WTC11 (cell line): ENCODE measurements at regions not wholly inside any gene's neighbourhood (a gene's known extent, or its start where the extent isn't known, plus 50 kb on each side); places are given as distances from the start of the nearest gene placed in this dataset.

Source experiments
- ATAC-seq: fragments of 200-7000 bp; cut with Tn5 transposase; 2 replicates; pipeline ENCODE4 v1.10.0; 2021; ENCODE audit warnings: mild to moderate bottlenecking, moderate library complexity
- CTCF ChIA-PET: fragments of 300-600 bp; sonication (Branson Sonifier 250); formaldehyde crosslinking; loops from one replicate; lab custom pipeline; 2021; ENCODE audit warnings: antibody characterized with exemption; lab: Charles Lee
- POLR2A ChIA-PET: fragments of 350-600 bp; sonication (Branson Sonifier 250); formaldehyde crosslinking; loops from one replicate; lab custom pipeline; 2021; ENCODE audit warnings: antibody characterized with exemption; lab: Charles Lee
- DNase-seq: peaks from one replicate; pipeline ENCODE4 v3.0.0; 2021; ENCODE audit warnings: low spot score
- H3K27ac Mint-ChIP-seq: 2 replicates; pipeline ENCODE4 v1.8.0; 2021; ENCODE audit warnings: mixed read lengths
- H3K27me3 Mint-ChIP-seq: 2 replicates; pipeline ENCODE4 v1.8.0; 2021; ENCODE audit warnings: low read depth, mild to moderate bottlenecking, moderate library complexity, mixed read lengths
- H3K36me3 Mint-ChIP-seq: 2 replicates; pipeline ENCODE4 v1.8.0; 2021; ENCODE audit warnings: mixed read lengths
- H3K4me1 Mint-ChIP-seq: 2 replicates; pipeline ENCODE4 v1.8.0; 2022; ENCODE audit warnings: mixed read lengths
- H3K4me3 Mint-ChIP-seq: 2 replicates; pipeline ENCODE4 v1.8.0; 2021; ENCODE audit warnings: mild to moderate bottlenecking, moderate library complexity, mixed read lengths
- H3K9me3 Mint-ChIP-seq: 2 replicates; pipeline ENCODE4 v1.8.0; 2021; ENCODE audit warnings: mixed read lengths
- AFF4 ChIP-seq: sonication (generic); formaldehyde crosslinking; IDR thresholded peaks from 2 replicates; pipeline ENCODE4 v1.8.1; 2023; ENCODE audit warnings: mild to moderate bottlenecking, missing genetic modification reagents, borderline replicate concordance
- CTCF ChIP-seq: fragments of 200-600 bp; IDR thresholded peaks from 2 replicates; pipeline ENCODE4 v1.8.0; 2022; ENCODE audit warnings: antibody characterized with exemption
- FOXP4 ChIP-seq: sonication (generic); formaldehyde crosslinking; IDR thresholded peaks from 2 replicates; pipeline ENCODE4 v1.8.0; 2022; ENCODE audit warnings: mild to moderate bottlenecking, missing genetic modification reagents
- HMGA2 ChIP-seq: fragments of 250-450 bp; sonication (Bioruptor Pico); IDR thresholded peaks from 2 replicates; pipeline ENCODE4 v1.4.0; 2021; ENCODE audit warnings: mild to moderate bottlenecking, moderate library complexity
- JAZF1 ChIP-seq: fragments of 250-450 bp; sonication (Bioruptor Pico); IDR thresholded peaks from 2 replicates; pipeline ENCODE4 v1.9.0; 2021; ENCODE audit warnings: moderate library complexity, mild to moderate bottlenecking, inconsistent platforms
- JUN ChIP-seq: sonication (generic); formaldehyde crosslinking; IDR thresholded peaks from 2 replicates; pipeline ENCODE4 v1.8.0; 2023; ENCODE audit warnings: mild to moderate bottlenecking, missing genetic modification reagents
- NR2C2 ChIP-seq: sonication (generic); formaldehyde crosslinking; IDR thresholded peaks from 2 replicates; pipeline ENCODE4 v1.8.0; 2022; ENCODE audit warnings: mild to moderate bottlenecking, missing genetic modification reagents
- PRDM15 ChIP-seq: sonication (generic); formaldehyde crosslinking; IDR thresholded peaks from 2 replicates; pipeline ENCODE4 v1.8.0; 2022; ENCODE audit warnings: missing genetic modification reagents
- RELA ChIP-seq: sonication (generic); formaldehyde crosslinking; IDR thresholded peaks from 2 replicates; pipeline ENCODE4 v1.8.1; 2022; ENCODE audit warnings: missing genetic modification reagents, mild to moderate bottlenecking, borderline replicate concordance
- SMAD4 ChIP-seq: sonication (generic); formaldehyde crosslinking; IDR thresholded peaks from 2 replicates; pipeline ENCODE4 v1.8.0; 2022; ENCODE audit warnings: mild to moderate bottlenecking, missing genetic modification reagents
- TCF7 ChIP-seq: sonication (generic); formaldehyde crosslinking; IDR thresholded peaks from 2 replicates; pipeline ENCODE4 v1.8.0; 2022; ENCODE audit warnings: mild to moderate bottlenecking, low read depth, missing genetic modification reagents, moderate library complexity
- TP53 ChIP-seq: sonication (generic); formaldehyde crosslinking; IDR thresholded peaks from 2 replicates; pipeline ENCODE4 v1.8.1; 2023; ENCODE audit warnings: mild to moderate bottlenecking, missing genetic modification reagents
- ZMAT4 ChIP-seq: fragments of 250-450 bp; sonication (Bioruptor Pico); IDR thresholded peaks from 2 replicates; pipeline ENCODE4 v1.9.0; 2021; ENCODE audit warnings: mild to moderate bottlenecking
- ZNF425 ChIP-seq: fragments of 250-450 bp; sonication (Bioruptor Pico); conservative IDR thresholded peaks from 2 replicates; pipeline ENCODE4 v1.9.0; 2021; ENCODE audit warnings: mild to moderate bottlenecking
- TF ChIP-seq, protein P1 (sequence below): sonication (generic); formaldehyde crosslinking; IDR thresholded peaks from 2 replicates; pipeline ENCODE4 v1.8.1; 2022; ENCODE audit warnings: mild to moderate bottlenecking, missing genetic modification reagents, moderate library complexity, borderline replicate concordance
- TF ChIP-seq, protein P2 (sequence below): fragments of 250-450 bp; sonication (Bioruptor Pico); IDR thresholded peaks from 2 replicates; pipeline ENCODE4 v1.9.0; 2021; ENCODE audit warnings: moderate library complexity, mild to moderate bottlenecking, inconsistent platforms, borderline replicate concordance

DNA sequence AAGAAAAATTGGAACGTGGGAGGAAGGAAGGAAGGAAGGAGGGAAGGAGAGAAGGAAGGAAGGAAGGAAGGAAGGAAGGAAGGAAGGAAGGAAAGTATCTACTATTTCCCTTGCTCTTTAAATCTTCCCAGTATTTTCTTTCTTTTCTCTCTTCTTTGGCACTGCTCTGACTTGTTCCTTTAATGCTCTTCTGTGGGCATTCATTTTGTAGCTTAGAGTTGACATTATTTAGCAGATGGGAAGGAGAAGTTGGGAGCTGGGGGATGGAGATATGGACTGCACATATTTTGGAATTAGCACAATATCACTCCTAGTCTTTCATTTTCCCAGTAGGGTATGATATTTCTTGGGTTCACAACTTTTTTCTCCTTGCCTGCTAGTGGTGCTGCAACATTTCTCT lies 152.2 kb downstream of the TFAP2B start:
- H3K4me3 Mint-ChIP-seq, result no peak overlapping the region
- no peaks in the 10 kb centered on the region for H3K4me1 Mint-ChIP-seq
- no peaks in the 10 kb centered on the region for H3K9me3 Mint-ChIP-seq
- TF ChIP-seq TP53 (CRISPR knock-in tag) (no peak), JUN (no peak), ZNF425 (CRISPR knock-in tag) (no peak), SMAD4 (no peak)
- TF ChIP-seq, protein P1, sequence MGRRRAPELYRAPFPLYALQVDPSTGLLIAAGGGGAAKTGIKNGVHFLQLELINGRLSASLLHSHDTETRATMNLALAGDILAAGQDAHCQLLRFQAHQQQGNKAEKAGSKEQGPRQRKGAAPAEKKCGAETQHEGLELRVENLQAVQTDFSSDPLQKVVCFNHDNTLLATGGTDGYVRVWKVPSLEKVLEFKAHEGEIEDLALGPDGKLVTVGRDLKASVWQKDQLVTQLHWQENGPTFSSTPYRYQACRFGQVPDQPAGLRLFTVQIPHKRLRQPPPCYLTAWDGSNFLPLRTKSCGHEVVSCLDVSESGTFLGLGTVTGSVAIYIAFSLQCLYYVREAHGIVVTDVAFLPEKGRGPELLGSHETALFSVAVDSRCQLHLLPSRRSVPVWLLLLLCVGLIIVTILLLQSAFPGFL, result no peak
- TF ChIP-seq, all 79 proteins: peak for 0
- Mint-ChIP-seq H3K27ac (no peak overlapping the region), H3K27me3 (no peaks in the 10 kb centered on the region; the same call in 1 of the 2 replicates), H3K36me3 (no peaks in the 10 kb centered on the region)
- DNase-seq (no peak), ATAC-seq (no peak)
- ChIA-PET CTCF (no interaction called here), POLR2A (no interaction called here)

DNA sequence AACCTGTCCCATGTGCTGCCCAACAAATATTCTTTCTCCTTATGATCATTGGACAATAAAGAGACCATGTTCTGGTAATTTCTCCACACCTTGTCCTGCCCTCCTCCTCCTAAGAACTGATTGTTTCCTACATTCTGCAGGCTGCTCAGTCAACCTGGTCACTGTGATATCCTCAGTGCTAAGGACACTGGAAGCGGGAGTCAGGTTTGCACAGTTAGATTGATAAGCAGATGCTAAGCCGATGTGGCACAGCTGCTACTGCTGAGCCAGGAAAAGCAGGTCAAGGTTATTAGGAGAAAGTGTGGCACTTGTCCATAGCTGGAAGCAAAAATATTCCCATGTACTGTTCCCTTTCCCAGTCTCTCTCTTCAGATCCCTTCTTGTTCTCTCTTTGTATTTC lies 154.8 kb downstream of the TFAP2B start:
- POLR2A ChIA-PET, result no interaction called here
- DNase-seq, result no peak
- H3K36me3 Mint-ChIP-seq, result no peaks in the 10 kb centered on the region
- no peaks in the 10 kb centered on the region; the same call in 1 of the 2 replicates for H3K27me3 Mint-ChIP-seq
- TF ChIP-seq RELA (CRISPR knock-in tag) (no peak), JUN (no peak), NR2C2 (CRISPR knock-in tag) (no peak), FOXP4 (CRISPR knock-in tag) (no peak), ZMAT4 (CRISPR knock-in tag) (no peak), TCF7 (CRISPR knock-in tag) (no peak), HMGA2 (CRISPR knock-in tag) (no peak), CTCF (no peak), AFF4 (CRISPR knock-in tag) (no peak), PRDM15 (no peak), JAZF1 (CRISPR knock-in tag) (no peak)
- TF ChIP-seq, protein P2, sequence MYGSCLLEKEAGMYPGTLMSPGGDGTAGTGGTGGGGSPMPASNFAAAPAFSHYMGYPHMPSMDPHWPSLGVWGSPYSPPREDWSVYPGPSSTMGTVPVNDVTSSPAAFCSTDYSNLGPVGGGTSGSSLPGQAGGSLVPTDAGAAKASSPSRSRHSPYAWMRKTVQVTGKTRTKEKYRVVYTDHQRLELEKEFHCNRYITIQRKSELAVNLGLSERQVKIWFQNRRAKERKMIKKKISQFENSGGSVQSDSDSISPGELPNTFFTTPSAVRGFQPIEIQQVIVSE (CRISPR knock-in tag), result no peak
- CTCF ChIA-PET, result no interaction called here
- H3K4me1 Mint-ChIP-seq, result peaks cover 3% of the 10 kb centered on the region
- ATAC-seq, result no peak
- no peaks in the 10 kb centered on the region for H3K9me3 Mint-ChIP-seq
- no peak overlapping the region for H3K27ac Mint-ChIP-seq
- H3K4me3 Mint-ChIP-seq, result no peak overlapping the region
